VCaP (cell line): ENCODE measurements at regions not wholly inside any gene's neighbourhood (a gene's known extent, or its start where the extent isn't known, plus 50 kb on each side); places are given as distances from the start of the nearest gene placed in this dataset.

Experiments
- H3K27ac ChIP-seq: fragments of 450-650 bp; 2 replicates; pipeline ENCODE4 v1.5.1; 2017
- TF ChIP-seq, protein P1 (sequence below): fragments of 450-650 bp; conservative IDR thresholded peaks from 2 replicates; pipeline ENCODE4 v1.5.1; 2017; ENCODE audit warnings: mild to moderate bottlenecking, moderate library complexity

DNA sequence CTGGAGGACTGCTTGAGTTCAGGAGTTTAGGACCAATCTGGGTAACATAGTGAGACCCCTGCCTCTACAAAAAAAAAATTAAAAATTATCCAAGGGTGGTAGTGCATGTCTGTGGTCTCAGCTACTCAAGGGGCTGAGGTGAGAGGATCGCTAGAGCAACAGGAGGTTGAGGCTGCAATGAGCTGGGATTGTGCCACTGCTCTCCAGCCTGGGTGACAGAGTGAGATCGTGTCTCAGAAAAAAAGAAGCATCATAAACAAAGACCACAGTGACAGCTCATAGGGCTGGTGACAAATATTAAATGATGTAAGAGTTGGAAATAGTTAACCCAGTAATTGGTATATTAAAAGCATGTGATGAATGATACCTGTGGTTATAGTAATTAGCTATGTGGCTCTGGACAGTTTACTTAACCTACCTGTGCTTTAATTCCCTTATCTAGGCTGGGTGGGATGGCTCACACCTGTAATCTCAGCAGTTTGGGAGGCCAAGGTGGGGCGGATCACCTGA lies 68.0 kb downstream of the GSC start:
- TF ChIP-seq, protein P1, sequence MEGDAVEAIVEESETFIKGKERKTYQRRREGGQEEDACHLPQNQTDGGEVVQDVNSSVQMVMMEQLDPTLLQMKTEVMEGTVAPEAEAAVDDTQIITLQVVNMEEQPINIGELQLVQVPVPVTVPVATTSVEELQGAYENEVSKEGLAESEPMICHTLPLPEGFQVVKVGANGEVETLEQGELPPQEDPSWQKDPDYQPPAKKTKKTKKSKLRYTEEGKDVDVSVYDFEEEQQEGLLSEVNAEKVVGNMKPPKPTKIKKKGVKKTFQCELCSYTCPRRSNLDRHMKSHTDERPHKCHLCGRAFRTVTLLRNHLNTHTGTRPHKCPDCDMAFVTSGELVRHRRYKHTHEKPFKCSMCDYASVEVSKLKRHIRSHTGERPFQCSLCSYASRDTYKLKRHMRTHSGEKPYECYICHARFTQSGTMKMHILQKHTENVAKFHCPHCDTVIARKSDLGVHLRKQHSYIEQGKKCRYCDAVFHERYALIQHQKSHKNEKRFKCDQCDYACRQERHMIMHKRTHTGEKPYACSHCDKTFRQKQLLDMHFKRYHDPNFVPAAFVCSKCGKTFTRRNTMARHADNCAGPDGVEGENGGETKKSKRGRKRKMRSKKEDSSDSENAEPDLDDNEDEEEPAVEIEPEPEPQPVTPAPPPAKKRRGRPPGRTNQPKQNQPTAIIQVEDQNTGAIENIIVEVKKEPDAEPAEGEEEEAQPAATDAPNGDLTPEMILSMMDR, result no peak
- H3K27ac ChIP-seq, result no peak overlapping the region

GRCh38 chr14:94700336-94700735 lies 69.6 kb downstream of the GSC start:
- TF ChIP-seq, protein P1, result no peak
- H3K27ac ChIP-seq, result no peak overlapping the region

DNA sequence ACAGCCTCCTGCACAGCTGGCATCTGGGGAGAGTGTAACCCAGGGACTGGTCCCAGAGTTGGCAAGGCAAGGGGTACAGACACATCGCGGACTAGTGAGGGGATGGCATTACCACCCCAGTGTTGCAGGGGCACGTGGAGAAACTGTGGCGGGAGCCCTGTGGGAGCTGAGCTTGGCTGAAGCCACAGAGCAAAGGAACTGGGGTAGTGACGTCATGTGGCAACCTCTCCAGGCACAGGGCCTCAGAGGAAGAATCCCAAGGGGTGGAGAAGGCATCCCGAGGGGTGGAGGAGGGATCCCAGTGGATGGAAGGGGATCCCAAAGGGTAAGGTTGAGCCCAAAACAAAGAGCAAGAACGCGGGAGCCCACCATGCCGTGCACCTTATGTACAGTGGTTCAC lies 70.1 kb downstream of the GSC start:
- TF ChIP-seq, protein P1, result no peak
- H3K27ac ChIP-seq, result no peak overlapping the region

DNA sequence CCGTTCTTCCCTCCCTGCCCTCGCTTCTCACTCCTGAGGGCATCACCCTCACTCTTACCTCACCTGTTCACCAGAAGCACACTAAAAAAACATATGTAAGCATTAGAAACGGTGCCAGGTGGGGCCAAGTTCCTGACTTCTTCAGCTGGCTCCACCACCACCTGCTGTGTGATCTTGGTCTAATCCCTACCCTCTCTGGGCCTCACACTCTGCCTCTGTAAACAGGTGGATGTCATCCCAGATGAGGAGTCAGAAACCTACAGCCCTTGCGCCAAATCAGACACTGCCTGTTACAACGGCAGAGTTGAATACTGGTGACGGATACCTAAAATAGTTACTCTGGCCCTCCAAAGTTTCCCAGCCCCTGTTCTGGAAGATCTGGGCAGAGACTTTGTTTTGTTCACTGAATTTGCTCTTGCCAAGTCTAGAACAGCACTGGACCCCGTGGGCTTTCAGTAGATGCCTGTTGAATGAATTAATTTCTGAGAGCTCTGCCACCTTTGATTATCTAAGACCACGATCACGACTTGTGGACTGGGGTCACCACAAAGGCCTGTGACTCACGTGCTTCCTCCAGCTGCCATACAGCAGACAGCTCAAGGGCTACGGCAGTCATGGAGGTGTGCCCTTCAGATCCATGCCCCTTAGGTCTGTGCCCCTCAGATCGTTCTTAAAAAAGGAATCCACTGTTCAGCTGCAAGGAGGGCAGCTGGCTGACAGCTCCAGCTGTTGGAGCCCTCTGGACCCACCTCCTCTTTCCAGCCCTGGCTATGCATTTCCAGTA lies 71.9 kb downstream of the GSC start:
- H3K27ac ChIP-seq, result no peak overlapping the region
- TF ChIP-seq, protein P1, result no peak

GRCh38 chr14:94696518-94696917 lies 73.4 kb downstream of the GSC start:
- TF ChIP-seq, protein P1, result no peak
- no peak overlapping the region for H3K27ac ChIP-seq

DNA sequence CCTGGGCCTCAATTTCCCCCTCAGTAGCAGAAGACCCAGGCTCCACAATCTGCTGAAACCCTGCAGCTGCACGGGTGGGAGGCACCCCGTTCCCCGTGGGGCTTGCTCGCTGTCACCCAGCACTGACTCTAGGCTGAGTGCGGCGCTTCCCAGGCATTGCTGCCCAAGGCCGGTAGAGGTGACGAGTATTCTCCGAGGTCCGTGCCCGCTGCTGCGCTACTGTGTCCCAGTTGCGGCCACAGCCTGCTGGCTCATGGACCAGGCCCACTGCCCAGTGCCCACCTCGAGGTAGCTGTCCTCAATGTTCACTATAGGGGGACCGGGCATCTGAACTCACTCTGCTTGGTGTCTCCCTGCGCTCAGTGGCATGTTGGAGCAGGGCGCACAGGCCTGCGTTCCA lies 74.7 kb downstream of the GSC start:
- TF ChIP-seq, protein P1, result no peak
- H3K27ac ChIP-seq, result no peak overlapping the region

- TF ChIP-seq, protein P1, result no peak
- no peak overlapping the region for H3K27ac ChIP-seq
Observed at GRCh38 chr14:94691660-94692034, 78.3 kb downstream of the GSC start.
